Activated naive CD8-positive, alpha-beta T cell (primary cell): ENCODE measurements at regions not wholly inside any gene's neighbourhood (a gene's known extent, or its start where the extent isn't known, plus 50 kb on each side); places are given as distances from the start of the nearest gene placed in this dataset.
"Not testable (repeated sequence)": the region's sequence is repeated elsewhere in the genome, so short reads cannot be mapped to it uniquely, and the experiment has no call there.

Source experiments
- H3K27ac Mint-ChIP-seq: one replicate; pipeline ENCODE4 v1.8.0; 2021; ENCODE audit warnings: mixed read lengths
- H3K27me3 Mint-ChIP-seq: one replicate; pipeline ENCODE4 v1.8.0; 2021; ENCODE audit warnings: mixed read lengths
- H3K36me3 Mint-ChIP-seq: one replicate; pipeline ENCODE4 v1.8.0; 2021; ENCODE audit warnings: mixed read lengths
- H3K4me1 Mint-ChIP-seq: one replicate; pipeline ENCODE4 v1.8.0; 2021; ENCODE audit warnings: low read depth, mixed read lengths
- H3K4me3 Mint-ChIP-seq: one replicate; pipeline ENCODE4 v1.8.0; 2021; ENCODE audit warnings: mild to moderate bottlenecking, mixed read lengths
- H3K9me3 Mint-ChIP-seq: one replicate; pipeline ENCODE4 v1.8.0; 2021; ENCODE audit warnings: low read depth, mixed read lengths

DNA sequence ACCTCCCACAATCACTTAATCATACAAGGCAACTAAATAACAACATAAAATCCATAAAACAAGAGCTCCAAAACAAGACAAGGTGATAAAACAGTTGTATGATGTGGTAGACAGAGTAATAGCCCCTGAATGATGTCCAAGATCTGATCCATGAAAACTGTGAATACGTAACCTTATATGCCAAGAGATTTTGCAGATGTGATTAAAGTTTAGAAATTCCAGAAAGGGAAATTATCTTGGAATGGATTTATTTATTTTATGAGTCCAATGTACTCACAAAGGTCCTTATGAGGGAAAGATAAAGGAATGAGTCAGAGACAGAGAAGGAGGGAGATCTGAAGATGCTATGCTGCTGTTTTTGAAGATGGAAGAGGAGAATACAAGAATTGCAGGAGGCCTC is 1775.7 kb upstream of the C9orf72 start:
- Mint-ChIP-seq H3K4me1 (no peaks in the 10 kb centered on the region), H3K36me3 (no peaks in the 10 kb centered on the region), H3K27ac (no peak overlapping the region), H3K4me3 (no peak overlapping the region), H3K27me3 (no peaks in the 10 kb centered on the region), H3K9me3 (peaks cover 4% of the 10 kb centered on the region)

GRCh38 chr9:29389421-29389820 is 1816.1 kb upstream of the C9orf72 start:
- Mint-ChIP-seq H3K9me3 (peaks cover 3% of the 10 kb centered on the region), H3K36me3 (no peaks in the 10 kb centered on the region), H3K4me1 (no peaks in the 10 kb centered on the region), H3K27me3 (no peaks in the 10 kb centered on the region), H3K4me3 (no peak overlapping the region), H3K27ac (no peak overlapping the region)

DNA sequence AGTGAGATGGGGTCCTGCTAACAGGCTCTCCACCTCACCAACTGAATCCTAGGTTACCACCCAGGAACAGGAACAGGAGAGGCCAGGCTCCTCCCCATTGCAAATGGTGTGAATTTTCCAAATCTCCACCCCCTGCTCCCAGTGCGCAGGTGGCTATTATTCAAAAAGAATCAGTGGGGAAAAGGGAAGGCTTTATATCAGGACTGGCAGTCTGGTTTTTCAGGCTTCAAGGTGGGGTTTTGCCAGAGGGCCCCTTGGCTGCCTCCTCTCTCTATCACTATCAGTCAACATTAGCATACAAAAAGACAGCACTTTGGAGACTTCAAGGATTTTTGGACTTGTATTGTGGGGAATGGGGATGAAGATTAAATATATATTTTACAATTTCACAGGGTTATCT is 1817.6 kb upstream of the C9orf72 start:
- H3K4me1 Mint-ChIP-seq, result no peaks in the 10 kb centered on the region
- no peaks in the 10 kb centered on the region for H3K9me3 Mint-ChIP-seq
- H3K36me3 Mint-ChIP-seq, result no peaks in the 10 kb centered on the region
- no peak overlapping the region for H3K4me3 Mint-ChIP-seq
- H3K27me3 Mint-ChIP-seq, result no peaks in the 10 kb centered on the region
- H3K27ac Mint-ChIP-seq, result no peak overlapping the region

GRCh38 chr9:29393064-29393463 is 1819.8 kb upstream of the C9orf72 start:
- H3K27ac Mint-ChIP-seq, result no peak overlapping the region
- no peaks in the 10 kb centered on the region for H3K36me3 Mint-ChIP-seq
- peaks cover 3% of the 10 kb centered on the region for H3K9me3 Mint-ChIP-seq
- no peaks in the 10 kb centered on the region for H3K27me3 Mint-ChIP-seq
- H3K4me1 Mint-ChIP-seq, result no peaks in the 10 kb centered on the region
- no peak overlapping the region for H3K4me3 Mint-ChIP-seq

DNA sequence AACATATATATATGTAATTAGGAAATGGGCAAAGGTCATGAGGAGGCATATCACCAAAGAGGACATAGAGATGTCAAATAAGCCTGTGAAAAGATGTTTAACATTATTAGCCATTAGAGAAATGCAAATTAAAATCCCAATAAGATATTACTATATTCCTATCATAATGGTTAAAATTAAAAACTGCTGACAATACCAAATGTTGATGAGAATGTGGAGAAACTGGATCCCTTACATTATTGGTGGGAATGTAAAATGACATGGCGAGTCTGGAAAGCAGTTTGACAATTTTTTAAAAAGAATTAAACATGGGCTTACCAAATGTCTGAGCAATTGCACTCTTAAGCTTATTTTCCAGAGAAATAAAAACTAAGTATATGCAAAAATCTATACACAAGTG is 1821.6 kb upstream of the C9orf72 start:
- Mint-ChIP-seq H3K4me3 (no peak overlapping the region), H3K9me3 (peaks cover 3% of the 10 kb centered on the region), H3K4me1 (no peaks in the 10 kb centered on the region), H3K27ac (no peak overlapping the region), H3K36me3 (no peaks in the 10 kb centered on the region), H3K27me3 (no peaks in the 10 kb centered on the region)

DNA sequence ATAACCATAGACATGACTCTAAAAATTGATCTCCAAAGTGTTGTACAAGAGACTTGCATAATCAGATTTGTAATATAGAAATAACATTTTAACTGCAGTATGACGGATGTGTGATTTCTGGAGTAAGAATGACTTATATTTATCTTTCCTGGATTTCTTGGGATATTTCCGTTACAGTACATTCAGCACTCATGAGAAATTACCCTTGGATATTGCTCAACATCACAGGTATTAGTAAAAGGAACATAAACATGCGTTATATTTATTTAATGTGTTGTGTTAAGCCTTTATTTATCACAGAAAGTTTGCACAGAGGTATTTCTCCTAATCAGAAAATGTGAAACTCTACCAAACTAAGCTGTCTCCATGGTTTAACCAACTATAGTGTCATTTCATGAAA is 1823.9 kb upstream of the C9orf72 start:
- Mint-ChIP-seq H3K27ac (no peak overlapping the region), H3K36me3 (no peaks in the 10 kb centered on the region)

GRCh38 chr9:29416204-29416603 is 1842.9 kb upstream of the C9orf72 start:
- peaks cover 8% of the 10 kb centered on the region for H3K9me3 Mint-ChIP-seq
- H3K27me3 Mint-ChIP-seq, result no peaks in the 10 kb centered on the region
- H3K4me1 Mint-ChIP-seq, result no peaks in the 10 kb centered on the region
- H3K36me3 Mint-ChIP-seq, result no peaks in the 10 kb centered on the region
- H3K27ac Mint-ChIP-seq, result no peak overlapping the region
- no peak overlapping the region for H3K4me3 Mint-ChIP-seq

More for the DNA sequence above, 1823.9 kb upstream of the C9orf72 start:
- no peaks in the 10 kb centered on the region for H3K4me1 Mint-ChIP-seq
- peaks cover 3% of the 10 kb centered on the region for H3K9me3 Mint-ChIP-seq
- H3K4me3 Mint-ChIP-seq, result no peak overlapping the region
- H3K27me3 Mint-ChIP-seq, result no peaks in the 10 kb centered on the region

GRCh38 chr9:29422438-29422837 is 1849.2 kb upstream of the C9orf72 start:
- Mint-ChIP-seq H3K4me1 (no peaks in the 10 kb centered on the region), H3K36me3 (no peaks in the 10 kb centered on the region), H3K4me3 (no peak overlapping the region), H3K27ac (no peak overlapping the region), H3K9me3 (peaks cover 6% of the 10 kb centered on the region), H3K27me3 (no peaks in the 10 kb centered on the region)

DNA sequence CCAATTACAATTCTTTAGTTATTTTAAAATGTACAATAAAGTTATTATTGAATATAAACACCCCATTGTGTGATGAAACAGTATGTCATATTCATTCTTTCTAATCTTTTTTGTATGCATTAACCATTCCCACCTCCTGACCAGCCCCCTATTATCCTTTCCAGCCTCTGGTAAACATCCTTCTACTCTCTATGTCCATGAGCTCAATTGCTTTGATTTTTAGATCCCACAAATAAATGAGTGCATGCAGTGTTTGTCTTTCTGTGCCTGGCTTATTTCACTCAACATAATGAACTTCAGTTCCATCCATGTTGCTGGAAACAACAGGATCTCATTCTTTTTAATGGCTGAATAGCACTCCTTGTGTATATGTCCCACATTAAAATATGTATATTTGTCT is 1858.9 kb upstream of the C9orf72 start:
- H3K27ac Mint-ChIP-seq, result no peak overlapping the region
- no peaks in the 10 kb centered on the region for H3K27me3 Mint-ChIP-seq
- H3K36me3 Mint-ChIP-seq, result no peaks in the 10 kb centered on the region
- H3K9me3 Mint-ChIP-seq, result peaks cover 4% of the 10 kb centered on the region
- no peak overlapping the region for H3K4me3 Mint-ChIP-seq
- no peaks in the 10 kb centered on the region for H3K4me1 Mint-ChIP-seq

DNA sequence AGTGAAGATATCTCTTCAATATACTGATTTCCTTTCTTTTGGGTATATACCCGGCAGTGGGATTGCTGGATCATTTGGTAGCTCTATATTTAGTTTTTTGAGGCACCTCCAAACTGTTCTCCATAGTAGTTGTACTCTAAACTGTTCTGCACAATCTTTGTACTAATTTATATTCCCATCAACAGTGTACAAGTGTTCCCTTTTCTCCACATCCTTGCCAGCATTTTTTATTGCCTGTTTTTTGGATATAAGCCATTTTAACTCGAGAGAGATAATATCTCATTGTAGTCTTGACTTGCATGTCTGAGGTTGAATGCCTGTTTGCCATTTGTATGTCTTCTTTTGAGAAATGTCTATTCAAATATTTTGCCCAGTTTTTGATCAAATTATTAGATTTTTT is 1859.4 kb upstream of the C9orf72 start:
- not testable (repeated sequence) for H3K4me1 Mint-ChIP-seq, H3K36me3 Mint-ChIP-seq, H3K9me3 Mint-ChIP-seq, H3K27ac Mint-ChIP-seq, H3K4me3 Mint-ChIP-seq, H3K27me3 Mint-ChIP-seq

GRCh38 chr9:29435368-29435767 is 1862.1 kb upstream of the C9orf72 start:
- Mint-ChIP-seq H3K4me3 (no peak overlapping the region), H3K36me3 (no peaks in the 10 kb centered on the region), H3K9me3 (peaks cover 7% of the 10 kb centered on the region), H3K4me1 (no peaks in the 10 kb centered on the region), H3K27ac (no peak overlapping the region), H3K27me3 (no peaks in the 10 kb centered on the region)

- Mint-ChIP-seq H3K27ac (no peak overlapping the region), H3K36me3 (no peaks in the 10 kb centered on the region), H3K27me3 (no peaks in the 10 kb centered on the region), H3K9me3 (peaks cover 3% of the 10 kb centered on the region), H3K4me1 (no peaks in the 10 kb centered on the region), H3K4me3 (no peak overlapping the region)
Measured at GRCh38 chr9:29437526-29437925, 1864.2 kb upstream of the C9orf72 start.

DNA sequence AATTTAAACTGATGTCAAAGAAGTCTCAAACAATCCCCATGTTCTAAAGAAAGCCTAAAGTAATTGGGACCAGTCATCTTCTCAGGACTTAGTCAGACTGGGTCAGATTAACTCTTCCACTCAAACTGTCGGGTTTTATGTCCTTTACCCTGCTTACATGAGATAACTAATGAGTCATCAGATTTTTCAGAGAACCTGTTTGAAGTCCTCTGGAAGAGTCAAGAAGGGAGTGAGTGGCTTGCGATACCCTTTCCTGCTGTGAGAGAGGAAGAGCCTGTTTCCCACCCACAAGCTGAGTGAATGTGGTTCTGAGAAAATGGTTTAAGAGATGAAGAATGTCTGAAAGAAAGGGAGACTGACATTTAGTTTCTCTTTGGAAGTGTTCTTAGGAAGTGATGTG is 1866.7 kb upstream of the C9orf72 start:
- Mint-ChIP-seq H3K27ac (no peak overlapping the region), H3K27me3 (no peaks in the 10 kb centered on the region), H3K4me3 (no peak overlapping the region), H3K9me3 (peaks cover 3% of the 10 kb centered on the region), H3K4me1 (no peaks in the 10 kb centered on the region), H3K36me3 (no peaks in the 10 kb centered on the region)

GRCh38 chr9:29440449-29440848 is 1867.2 kb upstream of the C9orf72 start:
- H3K9me3 Mint-ChIP-seq, result peaks cover 3% of the 10 kb centered on the region
- H3K4me1 Mint-ChIP-seq, result no peaks in the 10 kb centered on the region
- no peaks in the 10 kb centered on the region for H3K36me3 Mint-ChIP-seq
- no peaks in the 10 kb centered on the region for H3K27me3 Mint-ChIP-seq
- no peak overlapping the region for H3K4me3 Mint-ChIP-seq
- no peak overlapping the region for H3K27ac Mint-ChIP-seq

- Mint-ChIP-seq H3K4me3 (no peak overlapping the region), H3K4me1 (no peaks in the 10 kb centered on the region), H3K9me3 (peaks cover 5% of the 10 kb centered on the region), H3K27me3 (no peaks in the 10 kb centered on the region), H3K36me3 (no peaks in the 10 kb centered on the region), H3K27ac (no peak overlapping the region)
Measured at GRCh38 chr9:29445751-29446150, 1872.5 kb upstream of the C9orf72 start.

- H3K27ac Mint-ChIP-seq, result no peak overlapping the region
- no peak overlapping the region for H3K4me3 Mint-ChIP-seq
- H3K27me3 Mint-ChIP-seq, result no peaks in the 10 kb centered on the region
- peaks cover 5% of the 10 kb centered on the region for H3K9me3 Mint-ChIP-seq
- H3K4me1 Mint-ChIP-seq, result no peaks in the 10 kb centered on the region
- H3K36me3 Mint-ChIP-seq, result no peaks in the 10 kb centered on the region
Measured at GRCh38 chr9:29449306-29449705, 1876.0 kb upstream of the C9orf72 start.
